ENCODE measurements at regions not wholly inside any gene's neighbourhood (a gene's known extent, or its start where the extent isn't known, plus 50 kb on each side); places are given as distances from the start of the nearest gene placed in this dataset.

GRCh38 chr5:26727916-26728315, 310.5 kb downstream of the CDH9 start (continued):
- TF ChIP-seq TRAFD1 (CRISPR knock-in tag; IDR thresholded peaks at IDR 0.05; ENCODE audit: borderline replicate concordance): no peak
- no peak for TF ChIP-seq ZNF841 (CRISPR knock-in tag; IDR thresholded peaks at IDR 0.05; ENCODE audit: borderline replicate concordance)

GRCh38 chr5:26719803-26720202, 318.6 kb downstream of the CDH9 start:
- FAIRE-seq (no peak), DNase-seq (ENCODE audit: low spot score) (no peak), ATAC-seq (no peak)
- Histone ChIP-seq H3K27me3 (ENCODE audit: control insufficient read depth in 1 of 2, insufficient read depth in 2 of 2, low read length in 2 of 2) (no peaks in the 10 kb centered on the region), H3K79me2 (ENCODE audit: insufficient read depth, low read length) (no peaks in the 10 kb centered on the region), H3K36me3 (replicated peaks in 1 of 2; ENCODE audit: control insufficient read depth in 1 of 2, insufficient read depth in 2 of 2, low read length in 2 of 2) (no peaks in the 10 kb centered on the region), H3K4me3 (replicated peaks in 1 of 3; ENCODE audit: insufficient read depth in 1 of 3, low read depth in 2 of 3, low read length in 3 of 3) (no peak overlapping the region), H3K9me3 (ENCODE audit: low read length) (no peaks in the 10 kb centered on the region; the same call in 1 of the 2 replicates), H2AFZ (ENCODE audit: low read length) (no peak overlapping the region), H3K4me2 (ENCODE audit: low read depth, low read length) (no peak overlapping the region), H3K4me1 (ENCODE audit: insufficient read depth, low read length) (no peaks in the 10 kb centered on the region), H3K9ac (ENCODE audit: insufficient read depth, low read depth, low read length) (no peak overlapping the region), H3K27ac (ENCODE audit: extremely low read length, insufficient read depth, low read length) (no peak overlapping the region), H4K20me1 (ENCODE audit: insufficient read depth, low read length) (no peaks in the 10 kb centered on the region)
- in situ Hi-C loops (cut with HindIII; ENCODE audit: extremely low pct_ligation_motif_present, low pct_unique_long_range_greater_than_20kb): no loop called here
- ChIA-PET POLR2A (no interaction called here), CTCF (ENCODE audit: low intra/inter-chr PET ratio, low total read pairs) (no interaction called here)
- intact Hi-C loops (cut with micrococcal nuclease; ENCODE audit: unreplicated experiment): no loop called here
- no TSS peak for BruUV-seq (replicated peaks)
- TF ChIP-seq FOXP1 (IDR thresholded peaks at IDR 0.05) (no peak), FOXP1 (CRISPR knock-in tag; IDR thresholded peaks at IDR 0.05) (no peak), ZNF776 (CRISPR knock-in tag; IDR thresholded peaks at IDR 0.05) (no peak), PREB (CRISPR knock-in tag; IDR thresholded peaks at IDR 0.05) (no peak), GATAD2A (CRISPR knock-in tag; IDR thresholded peaks at IDR 0.05) (no peak), ATF6 (CRISPR knock-in tag; conservative IDR thresholded peaks at IDR 0.05) (no peak), RBAK (CRISPR knock-in tag; IDR thresholded peaks at IDR 0.05) (no peak), NFYC (CRISPR knock-in tag; IDR thresholded peaks at IDR 0.05) (no peak), DPF2 (CRISPR knock-in tag; IDR thresholded peaks at IDR 0.05; ENCODE audit: borderline replicate concordance, low read depth) (no peak), PRDM4 (CRISPR knock-in tag; IDR thresholded peaks at IDR 0.05; ENCODE audit: borderline replicate concordance) (no peak), CCAR2 (optimal IDR thresholded peaks at IDR 0.05; ENCODE audit: low read depth, low read length) (no peak), ARNT2 (CRISPR knock-in tag; IDR thresholded peaks at IDR 0.05; ENCODE audit: low read depth) (no peak), NCOA5 (CRISPR knock-in tag; IDR thresholded peaks at IDR 0.05) (no peak), MLLT10 (CRISPR knock-in tag; IDR thresholded peaks at IDR 0.05) (no peak), HCFC1 (IDR thresholded peaks at IDR 0.05; ENCODE audit: low read depth, low read length) (no peak)
